ENCODE measurements at regions not wholly inside any gene's neighbourhood (a gene's known extent, or its start where the extent isn't known, plus 50 kb on each side); places are given as distances from the start of the nearest gene placed in this dataset.
"Not testable (repeated sequence)": the region's sequence is repeated elsewhere in the genome, so short reads cannot be mapped to it uniquely, and the experiment has no call there.

- no peak for DNase-seq
Observed at GRCh38 chr3:86793786-86794185, 197.2 kb downstream of the VGLL3 start.

- no peak for DNase-seq
Observed at GRCh38 chr3:86792316-86792715, 198.6 kb downstream of the VGLL3 start.

GRCh38 chr3:86790884-86791549, 199.9 kb downstream of the VGLL3 start:
- no peak for DNase-seq

- no peak for DNase-seq
Observed at GRCh38 chr3:86788371-86788770, 202.6 kb downstream of the VGLL3 start.

GRCh38 chr3:86787091-86787490, 203.9 kb downstream of the VGLL3 start:
- no peak for DNase-seq

- no peak for DNase-seq
Observed at GRCh38 chr3:86785386-86785785, 205.6 kb downstream of the VGLL3 start.

DNA sequence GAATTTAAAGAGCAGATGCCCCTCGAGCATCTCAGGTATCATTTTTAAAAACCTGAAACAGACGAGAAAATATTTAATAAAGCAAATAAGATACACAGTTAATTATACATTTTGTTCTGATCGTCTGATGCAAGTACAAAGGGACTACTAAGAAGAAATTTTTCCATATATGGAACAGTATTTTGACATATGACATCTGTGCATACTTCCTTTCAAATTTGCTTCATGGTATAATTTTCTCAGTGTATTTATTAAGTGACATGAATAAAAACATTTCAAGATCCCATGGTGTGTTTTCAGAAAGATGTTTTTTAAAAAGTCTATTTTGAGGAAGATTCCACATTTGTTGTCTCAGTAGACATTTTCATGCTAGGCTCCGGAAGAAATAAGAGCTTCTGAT, 208.1 kb downstream of the VGLL3 start:
- no peak for DNase-seq

DNA sequence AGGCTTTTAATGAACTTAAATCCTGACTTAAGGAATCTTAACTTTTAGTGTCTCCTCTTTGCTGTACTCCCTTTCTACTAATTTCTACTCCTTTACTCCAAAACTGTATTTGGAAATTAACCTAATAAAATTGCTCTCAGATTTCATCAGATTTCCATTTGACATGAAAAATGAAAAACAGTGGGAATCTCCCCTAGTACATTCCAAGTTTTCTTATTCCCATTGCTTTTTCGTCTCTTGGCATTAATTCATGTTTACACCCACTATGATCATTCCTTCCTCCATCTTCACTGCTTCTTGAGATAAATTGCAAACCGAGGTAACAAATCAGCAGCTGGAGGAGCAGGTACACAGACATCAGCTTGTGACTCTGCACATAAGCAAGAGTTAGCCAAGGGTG, 208.7 kb downstream of the VGLL3 start:
- DNase-seq, result no peak

DNA sequence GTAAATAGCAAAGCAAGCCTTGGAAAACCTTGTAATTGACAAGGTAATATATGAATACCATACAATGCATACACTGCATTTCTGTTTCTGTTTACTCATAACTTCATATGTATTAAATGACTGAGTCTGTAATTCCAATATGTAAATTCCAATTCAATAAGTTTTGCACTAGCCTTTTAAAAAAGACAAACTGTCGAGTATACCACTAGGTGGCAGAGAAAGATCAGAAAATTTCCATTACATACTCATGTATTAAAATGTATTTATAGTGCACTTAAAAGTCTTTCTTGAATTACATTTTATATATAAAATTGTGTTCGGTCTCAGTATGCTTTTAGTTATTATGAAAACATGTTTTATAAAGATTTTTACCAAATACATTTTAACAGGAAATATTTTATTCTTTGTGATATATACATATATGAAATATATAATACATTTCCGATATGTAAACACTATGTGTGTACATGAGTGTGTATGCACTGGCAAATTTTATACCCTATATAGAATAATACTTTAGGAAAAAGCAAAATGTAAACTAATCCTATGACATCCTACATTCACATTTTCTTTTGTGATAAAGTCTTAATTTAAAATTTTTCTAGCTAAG, 216.8 kb downstream of the VGLL3 start:
- peak in 3 of 4 experiments; percentile 0 to 37 (median 32) for DNase-seq

DNA sequence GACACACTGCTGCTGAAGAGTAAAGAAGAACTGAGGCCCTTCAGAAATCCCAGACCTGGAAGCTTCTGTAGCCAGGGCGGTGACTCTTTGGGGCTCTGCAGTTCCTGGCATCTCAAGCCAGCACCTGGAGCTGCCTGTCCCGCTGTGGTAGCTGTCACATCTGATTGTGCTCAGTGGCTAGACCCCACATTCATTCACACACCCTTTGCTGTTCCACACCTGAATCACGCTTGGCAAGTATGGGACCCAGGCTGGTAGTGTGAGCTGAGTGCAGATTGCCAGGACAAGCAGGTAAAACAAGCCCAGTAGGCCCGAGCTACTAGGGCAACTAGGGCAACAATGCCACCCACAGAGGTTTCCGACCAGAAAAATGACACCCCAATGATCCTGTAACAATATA, 218.2 kb downstream of the VGLL3 start:
- no peak for DNase-seq

DNA sequence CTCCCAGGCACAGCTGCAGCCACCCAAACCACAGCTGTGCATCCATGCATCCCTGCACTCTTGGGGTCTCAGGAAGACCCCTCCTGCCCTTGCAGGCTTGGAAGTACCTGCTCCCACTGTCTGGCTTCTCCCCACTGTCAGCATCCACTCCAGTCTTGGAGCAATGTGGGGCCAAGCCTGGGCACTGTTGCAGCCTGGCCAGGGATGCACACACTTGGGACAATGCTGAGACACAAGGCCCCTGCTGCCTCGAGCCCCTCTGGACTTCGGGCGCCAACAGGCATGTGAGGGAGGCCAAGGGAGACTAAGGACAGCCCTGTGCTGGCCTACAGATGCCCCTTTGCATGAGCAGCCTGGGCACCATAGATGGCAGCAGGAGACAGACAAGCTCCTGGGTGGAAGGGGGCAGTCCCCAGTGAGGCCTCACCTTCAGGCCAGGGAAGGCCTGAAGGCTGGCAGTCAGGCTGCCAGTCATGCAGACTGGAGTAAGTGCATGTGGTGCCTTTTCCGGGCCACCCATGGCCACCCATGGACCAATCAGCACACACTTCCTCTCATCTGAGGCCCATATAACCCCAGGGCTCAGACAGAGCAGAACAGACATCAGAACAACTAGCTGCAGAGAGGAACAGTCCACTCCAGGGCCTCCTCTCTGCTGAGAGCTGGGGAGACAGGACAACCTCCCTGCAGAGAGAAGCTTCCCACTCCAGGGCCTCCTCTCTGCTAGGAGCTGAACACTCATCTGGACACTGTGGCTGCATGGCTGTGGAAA, 219.0 kb downstream of the VGLL3 start:
- DNase-seq, result peak in 2 of 4 experiments; percentile 1 to 5

DNA sequence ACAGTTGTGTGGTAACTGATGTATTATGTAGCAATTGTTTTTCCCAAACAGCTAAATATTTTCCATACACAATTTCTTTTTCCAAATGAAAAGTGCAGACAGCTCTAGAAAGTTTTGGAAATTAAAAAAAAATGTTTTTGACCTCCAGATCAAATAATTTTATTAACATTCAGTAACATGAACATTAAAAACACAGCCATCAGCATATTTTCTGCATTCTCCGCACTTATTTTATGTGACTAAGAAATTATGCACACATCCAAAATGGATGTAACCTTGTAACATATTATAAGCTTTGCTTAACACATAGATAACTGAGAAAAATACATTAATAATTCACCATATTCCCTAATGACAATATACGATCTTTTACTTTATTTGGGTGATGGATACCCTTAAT, 224.6 kb downstream of the VGLL3 start:
- no peak for DNase-seq

GRCh38 chr3:86757322-86758179, 233.4 kb downstream of the VGLL3 start:
- not testable (repeated sequence) for DNase-seq

GRCh38 chr3:86748015-86748414, 242.9 kb downstream of the VGLL3 start:
- no peak for DNase-seq

DNA sequence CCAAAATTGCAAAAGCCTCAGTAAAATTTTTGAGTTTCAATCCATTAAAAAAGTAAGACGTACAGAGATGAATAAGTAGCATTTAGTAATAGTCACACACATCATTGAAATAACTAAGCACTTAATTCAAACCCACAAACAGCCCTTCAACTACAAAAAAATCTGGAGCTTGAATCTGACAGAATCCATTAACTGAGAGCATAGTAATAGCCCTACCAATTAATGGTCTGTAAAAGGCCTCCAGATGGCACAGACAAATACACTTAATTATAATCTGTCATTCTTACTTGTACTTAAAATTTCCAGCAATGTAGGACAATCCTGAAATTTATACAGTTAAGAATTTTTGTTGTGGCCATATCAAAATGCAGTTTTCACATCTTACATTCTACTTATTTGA, 246.9 kb downstream of the VGLL3 start:
- no peak for DNase-seq

DNA sequence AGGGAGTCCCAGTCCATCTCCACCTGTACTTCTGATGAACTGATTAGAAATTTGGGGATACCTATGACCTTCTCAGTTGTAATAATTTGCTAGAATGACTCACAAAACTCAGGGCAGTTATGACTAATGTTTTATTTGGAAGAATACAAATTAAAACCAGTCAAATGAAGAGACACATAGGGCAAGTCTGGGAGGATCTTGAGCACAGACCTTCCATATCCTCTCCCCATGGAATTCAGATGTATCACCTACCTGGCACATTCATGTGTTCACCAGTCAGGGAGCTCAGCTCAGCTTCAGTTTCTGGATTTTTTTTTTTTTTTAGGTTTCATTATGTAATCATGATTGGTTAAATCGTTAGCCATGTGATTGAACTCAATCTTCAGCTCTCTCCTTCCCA, 247.7 kb downstream of the VGLL3 start:
- DNase-seq, result no peak

DNA sequence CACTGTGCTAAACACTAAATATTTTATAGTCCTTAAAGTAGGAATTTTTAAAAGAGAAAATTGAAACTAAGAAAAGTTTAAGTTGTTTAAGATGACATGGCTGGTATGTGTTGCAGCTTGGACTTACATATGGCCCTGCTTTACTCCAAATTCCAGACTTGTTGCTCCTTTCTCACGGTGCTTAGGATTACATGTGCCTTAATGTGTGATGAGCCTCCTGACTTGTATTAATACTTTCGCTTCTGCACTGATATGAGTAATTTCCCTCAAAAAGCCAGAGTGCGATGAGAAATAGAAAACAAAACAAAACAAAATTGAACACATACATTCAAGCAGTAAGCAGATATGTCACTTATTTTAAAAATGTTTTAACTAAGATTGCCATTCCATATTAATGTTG, 250.2 kb downstream of the VGLL3 start:
- no peak for DNase-seq

DNA sequence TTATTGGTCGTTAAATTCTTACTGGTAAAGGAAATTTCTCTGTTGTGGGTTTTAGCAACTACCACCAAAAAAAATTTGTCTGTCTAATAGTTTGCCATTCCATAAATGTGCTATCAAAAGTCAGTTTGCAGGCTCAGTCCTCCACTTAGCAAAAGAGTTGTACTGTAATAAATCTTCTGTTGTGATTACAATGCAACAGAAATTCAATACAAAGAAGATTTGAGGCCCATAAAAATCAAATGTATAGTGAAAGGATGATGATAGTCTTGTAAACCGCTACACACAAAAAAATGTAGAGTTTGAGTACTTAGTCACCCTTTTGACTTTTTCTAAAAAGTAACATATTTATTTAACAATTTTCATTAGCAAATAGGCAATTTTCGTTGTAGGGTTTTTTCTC, 251.7 kb downstream of the VGLL3 start:
- DNase-seq, result no peak

DNA sequence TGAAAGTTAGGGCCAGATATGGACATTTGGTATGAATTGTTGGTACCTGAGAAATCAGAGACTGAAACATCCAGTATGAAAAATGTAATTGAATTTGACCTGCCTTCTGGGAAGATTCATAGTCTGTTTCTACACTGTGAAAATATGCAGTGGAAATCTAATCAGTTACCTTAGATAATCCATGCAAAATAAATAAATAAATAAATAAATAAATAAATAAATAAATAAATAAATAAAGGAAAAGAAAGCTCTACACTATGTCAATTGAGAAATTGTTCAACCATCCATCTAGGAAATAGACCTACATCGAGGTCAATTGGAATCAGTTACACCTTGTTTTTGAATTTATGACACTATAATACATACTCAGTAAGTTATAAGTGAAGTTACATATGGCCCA, 252.3 kb downstream of the VGLL3 start:
- no peak for DNase-seq

DNA sequence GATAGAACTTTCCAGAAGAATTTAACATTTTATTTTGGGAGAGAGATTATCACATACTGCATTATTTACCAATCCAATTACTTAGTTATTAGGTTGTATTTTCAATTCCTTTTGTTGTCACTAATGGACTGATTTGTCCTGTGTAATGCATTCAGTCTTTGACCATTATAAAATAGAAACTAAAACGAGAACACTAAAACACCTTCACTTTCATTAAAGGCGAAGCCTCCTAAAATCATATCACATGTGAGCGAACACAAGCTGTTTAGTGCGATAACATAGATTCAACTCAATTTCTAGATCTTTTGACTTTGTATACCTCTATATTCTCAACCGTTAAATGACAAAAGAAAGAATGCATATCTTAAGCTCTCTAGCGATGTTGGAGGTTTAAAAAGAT, 253.4 kb downstream of the VGLL3 start:
- DNase-seq, result no peak

DNA sequence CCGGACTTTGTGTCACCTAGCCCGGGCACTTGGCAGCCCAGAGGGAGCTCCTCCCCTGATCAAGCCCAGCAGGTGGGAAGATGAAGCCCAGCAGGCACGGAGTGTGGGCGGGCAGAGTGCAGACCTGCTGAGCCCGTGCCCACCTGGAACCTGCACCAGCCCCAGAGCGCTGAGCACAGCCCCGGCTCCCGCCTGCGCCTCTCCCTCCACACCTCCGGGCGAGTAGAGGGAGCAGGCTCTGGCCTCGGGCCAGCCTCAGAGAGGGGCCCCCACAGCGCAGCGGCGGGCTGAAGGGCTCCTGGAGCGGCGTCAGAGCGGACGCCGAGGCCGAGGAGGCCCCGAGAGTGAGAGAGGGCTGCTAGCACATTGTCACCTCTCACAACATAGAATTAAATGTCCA, 257.7 kb downstream of the VGLL3 start:
- DNase-seq, result no peak

DNA sequence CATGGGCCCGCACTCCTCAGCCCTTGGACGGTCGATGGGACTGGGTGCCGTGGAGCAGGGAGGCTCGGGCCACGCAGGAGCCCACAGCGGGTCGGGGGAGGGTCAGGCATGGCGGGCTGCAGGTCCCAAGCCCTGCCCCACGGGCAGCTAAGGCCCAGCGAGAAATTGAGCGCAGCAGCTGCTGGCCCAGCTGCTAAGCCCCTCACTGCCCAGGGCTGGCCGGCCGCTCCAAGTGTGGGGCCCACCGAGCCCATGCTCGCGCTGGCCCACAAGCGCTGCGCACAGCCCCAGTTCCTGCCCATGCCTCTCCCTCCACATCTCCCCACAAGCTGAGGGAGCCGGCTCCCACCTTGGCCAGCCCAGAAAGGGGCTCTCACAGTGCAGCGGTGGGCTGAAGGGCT, 259.4 kb downstream of the VGLL3 start:
- DNase-seq, result no peak

GRCh38 chr3:86723433-86723832, 267.5 kb downstream of the VGLL3 start:
- no peak for DNase-seq

Data from suppressor macrophage (primary cell).